GM19035 (cell line): ENCODE measurements at regions not wholly inside any gene's neighbourhood (a gene's known extent, or its start where the extent isn't known, plus 50 kb on each side); places are given as distances from the start of the nearest gene placed in this dataset.

ENCODE experiments used
- ATAC-seq: cut with Tn5 transposase; IDR thresholded peaks from one replicate; pipeline ENCODE4 v1.9.1; 2021; ENCODE audit not compliant: unreplicated experiment

GRCh38 chr22:48528221-48528915 lies 1299.3 kb downstream of the BRD1 start:
- ATAC-seq, result no peak

- ATAC-seq, result no peak
Observed at GRCh38 chr22:48523761-48524160, 1303.9 kb downstream of the BRD1 start.

GRCh38 chr22:48523091-48523490 lies 1304.6 kb downstream of the BRD1 start:
- no peak for ATAC-seq

DNA sequence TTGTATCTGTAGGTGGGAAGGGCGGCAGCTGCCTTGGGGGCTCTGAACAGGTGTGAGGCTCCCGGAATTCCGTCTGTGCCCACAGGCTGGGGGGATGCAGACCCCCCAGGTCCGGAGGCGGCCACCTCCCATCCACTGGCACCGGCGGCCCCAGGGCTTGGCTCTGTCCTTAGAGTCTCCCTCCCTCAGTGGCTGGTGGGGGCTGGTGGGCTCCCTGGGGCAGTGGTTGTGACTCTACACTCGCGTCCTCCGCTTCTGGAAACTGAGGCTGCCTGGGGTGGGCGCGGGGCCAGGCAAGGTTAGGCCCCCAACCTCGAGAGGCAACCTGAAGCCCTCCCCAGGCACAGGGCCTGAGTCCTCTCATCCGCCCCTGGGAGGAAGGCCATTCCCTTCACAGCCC lies 1305.4 kb downstream of the BRD1 start:
- no peak for ATAC-seq

GRCh38 chr22:48520884-48521588 lies 1306.6 kb downstream of the BRD1 start:
- no peak for ATAC-seq

DNA sequence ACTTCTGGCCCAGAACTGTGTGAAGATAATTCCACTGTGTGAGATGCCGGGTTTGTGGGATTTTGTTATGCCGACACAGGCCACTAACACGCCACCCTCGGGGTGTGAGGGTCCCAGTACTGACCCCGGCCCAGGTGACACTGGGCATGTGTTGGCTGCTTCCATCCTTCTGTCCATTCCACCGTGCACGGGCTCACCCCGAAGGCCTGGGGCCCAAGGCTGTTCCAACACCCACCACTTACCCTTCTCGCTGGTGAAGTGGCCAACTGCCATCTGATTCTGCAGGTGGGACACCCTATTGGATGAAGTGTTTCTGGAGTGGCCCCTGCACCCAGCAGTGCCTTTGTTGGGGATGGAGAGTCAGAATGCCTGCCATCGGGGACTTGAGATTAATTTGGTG lies 1307.5 kb downstream of the BRD1 start:
- no peak for ATAC-seq

- ATAC-seq, result no peak
Observed at GRCh38 chr22:48517039-48518030, 1310.3 kb downstream of the BRD1 start.

GRCh38 chr22:48516571-48516970 lies 1311.1 kb downstream of the BRD1 start:
- ATAC-seq, result no peak

GRCh38 chr22:48515571-48516200 lies 1312.0 kb downstream of the BRD1 start:
- no peak for ATAC-seq

DNA sequence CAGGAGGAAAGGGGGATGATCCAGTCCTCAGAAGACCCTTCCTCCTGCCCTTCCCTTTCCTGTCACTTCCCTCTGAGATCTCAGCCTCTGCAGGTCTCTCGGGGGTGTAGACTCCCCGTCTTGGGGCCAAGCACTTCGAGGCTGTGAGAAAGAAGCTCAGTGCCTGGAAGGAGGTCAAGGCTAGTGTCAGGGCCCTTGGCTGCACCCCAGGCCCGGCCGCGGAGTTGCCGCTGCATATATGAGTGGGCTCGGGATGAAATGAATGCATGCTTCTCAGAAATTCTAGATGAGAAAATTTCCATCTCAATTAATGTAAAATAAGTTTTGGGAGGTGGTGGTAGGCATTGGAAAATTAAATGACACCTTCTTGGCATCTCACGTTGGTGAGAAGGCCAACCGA lies 1313.7 kb downstream of the BRD1 start:
- no peak for ATAC-seq

DNA sequence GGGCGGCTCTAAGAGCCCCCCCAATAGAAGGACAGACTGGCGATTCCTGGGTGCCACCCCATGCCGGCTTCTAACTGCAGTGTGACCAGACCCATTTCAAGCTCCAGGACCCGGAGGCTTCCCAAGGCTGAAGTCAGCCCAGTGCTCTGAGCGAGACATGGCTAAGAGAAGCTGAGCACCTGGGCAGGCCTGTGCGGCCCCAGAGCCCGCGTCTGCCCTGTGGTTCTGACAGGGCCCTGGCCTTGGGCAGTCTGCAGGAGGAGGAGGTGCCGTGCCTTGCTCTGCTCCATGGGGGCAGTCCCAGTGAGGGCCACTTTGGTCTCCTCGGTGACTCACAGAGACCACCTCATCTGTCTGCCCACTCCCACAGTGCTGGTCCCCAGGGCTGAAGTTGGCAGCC lies 1314.2 kb downstream of the BRD1 start:
- ATAC-seq, result no peak

DNA sequence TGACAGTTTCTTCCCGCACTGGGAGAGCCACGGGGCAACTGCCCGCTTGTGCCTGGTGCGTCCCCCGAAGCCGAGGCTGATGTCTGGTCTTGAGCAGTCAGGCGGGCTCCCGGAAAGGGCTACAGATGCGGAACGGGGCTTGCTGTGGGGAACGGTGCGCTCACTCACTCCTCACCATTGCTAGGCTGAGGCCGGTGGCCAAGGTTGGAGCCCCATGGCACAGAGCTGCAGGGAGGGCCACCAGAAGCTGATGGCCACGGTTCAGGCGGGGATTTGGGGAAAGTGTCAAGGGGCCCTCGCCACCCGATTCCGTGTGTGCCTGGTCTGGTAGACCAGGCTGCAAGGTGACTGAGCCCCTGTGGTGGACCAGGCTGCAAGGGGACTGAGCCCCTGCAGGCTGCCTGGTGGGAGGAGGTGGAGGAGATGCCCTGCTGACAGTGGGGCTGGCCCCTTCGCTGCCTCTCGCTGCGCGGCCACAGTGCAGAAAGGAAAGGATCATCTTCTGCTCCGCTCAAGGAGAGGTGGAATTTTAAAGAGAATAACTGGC lies 1315.8 kb downstream of the BRD1 start:
- no peak for ATAC-seq

DNA sequence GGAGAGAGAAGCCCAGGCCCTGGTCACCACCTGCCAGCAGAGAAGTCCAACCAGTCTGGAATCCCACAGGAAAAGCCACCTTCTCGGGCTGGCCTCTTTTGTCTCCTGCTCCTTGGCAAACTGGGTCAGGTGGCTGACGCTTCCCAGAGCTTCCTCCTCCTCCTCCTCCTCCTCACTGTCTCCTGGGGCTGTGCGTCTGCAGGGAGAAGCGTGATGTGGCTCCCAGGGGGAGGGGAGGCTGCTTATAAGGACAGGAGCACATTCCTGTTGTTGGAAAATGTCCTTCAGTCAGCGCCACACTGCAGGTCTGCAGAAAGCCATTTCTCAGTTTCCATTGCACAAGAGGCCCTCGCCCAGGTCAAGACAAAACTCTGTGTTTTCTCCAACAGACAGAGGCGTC lies 1316.5 kb downstream of the BRD1 start:
- no peak for ATAC-seq

- no peak for ATAC-seq
Observed at GRCh38 chr22:48510599-48510998, 1317.1 kb downstream of the BRD1 start.

DNA sequence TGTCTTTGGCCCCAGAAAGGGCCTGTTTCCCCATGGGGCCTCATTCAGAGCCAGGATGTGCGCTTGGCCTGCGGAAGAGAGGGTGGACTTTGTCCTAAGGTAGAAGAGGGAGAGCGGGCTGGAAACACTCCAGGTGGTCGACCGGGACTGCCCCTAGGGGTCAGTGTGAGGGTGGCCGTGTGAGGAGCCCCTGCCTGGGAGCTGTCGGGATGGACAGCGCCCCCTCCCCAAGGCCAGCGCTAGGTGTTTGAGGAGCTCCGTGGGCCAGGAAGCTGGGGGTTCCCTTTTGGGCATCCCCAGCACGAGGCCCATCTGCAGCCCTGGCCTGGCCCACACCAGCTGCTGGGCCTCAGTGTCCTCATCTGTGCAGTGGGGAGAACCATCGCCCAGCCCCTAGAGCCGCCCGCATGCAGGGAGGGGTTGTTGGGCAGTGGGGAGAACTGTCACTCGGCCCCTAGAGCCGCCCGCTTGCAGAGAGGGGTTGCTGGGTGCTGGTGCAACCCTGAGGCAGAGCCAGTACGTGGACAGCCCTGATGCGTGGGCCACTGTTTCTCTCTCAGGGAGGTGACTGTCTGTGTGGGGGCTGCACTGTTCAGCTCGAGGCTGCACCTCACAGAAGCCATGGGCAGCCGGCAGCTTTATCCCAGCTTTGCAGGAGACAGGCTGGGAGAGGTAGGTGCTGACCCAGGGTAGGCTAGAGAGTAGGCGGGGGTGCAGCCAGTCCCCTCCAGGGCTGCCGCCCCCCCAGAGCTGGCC lies 1319.9 kb downstream of the BRD1 start:
- no peak for ATAC-seq

GRCh38 chr22:48507171-48507570 lies 1320.5 kb downstream of the BRD1 start:
- ATAC-seq, result no peak

DNA sequence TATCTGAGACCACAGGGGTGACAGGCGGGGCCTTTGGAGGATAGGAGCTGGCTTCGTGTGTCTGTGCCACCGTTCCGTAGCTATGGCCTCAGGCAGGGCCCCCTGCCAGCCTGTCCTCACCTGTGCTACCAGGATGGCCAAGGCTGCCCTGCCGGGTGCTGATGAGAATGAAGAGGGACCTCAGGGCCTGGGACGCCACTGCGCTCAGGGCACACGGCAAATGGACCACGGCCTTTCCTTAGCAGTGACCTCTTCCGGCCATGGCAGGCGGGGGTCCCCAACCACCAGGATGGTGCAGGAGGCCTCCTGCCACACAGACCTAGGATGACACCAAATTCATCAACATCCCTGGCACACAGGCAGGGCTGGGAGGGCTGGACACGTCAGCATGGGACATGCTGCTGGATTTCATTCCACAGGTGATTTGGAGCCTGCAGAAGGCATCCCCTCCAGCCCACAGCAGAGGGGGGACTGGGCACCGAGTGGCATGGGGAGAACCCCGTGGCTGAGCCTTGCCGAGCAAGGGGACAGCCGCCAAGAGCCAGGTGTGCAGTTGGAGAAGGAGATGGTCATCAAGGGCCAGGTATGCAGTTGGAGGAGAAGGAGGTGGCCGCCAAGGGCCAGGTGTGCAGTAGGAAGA lies 1321.0 kb downstream of the BRD1 start:
- ATAC-seq, result no peak

DNA sequence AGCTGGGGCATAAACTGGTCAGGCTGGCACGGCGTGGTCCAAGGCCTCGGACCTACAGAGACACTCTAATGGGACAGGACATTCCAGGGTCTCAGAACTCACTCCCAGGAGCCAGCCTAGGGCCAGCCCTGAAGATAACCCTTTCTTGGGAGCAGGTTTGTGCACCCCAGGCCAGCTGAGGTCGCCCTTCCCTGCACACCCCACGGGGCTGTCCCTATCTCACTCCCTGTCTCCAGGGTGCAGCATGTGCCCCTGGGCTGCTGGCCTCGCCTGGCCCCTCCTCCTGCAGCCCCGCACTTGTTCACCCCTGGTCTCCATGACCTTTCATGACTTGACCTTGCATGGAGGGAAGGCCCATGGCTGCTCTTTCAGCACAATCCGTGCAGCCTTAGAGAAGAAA lies 1321.8 kb downstream of the BRD1 start:
- no peak for ATAC-seq

GRCh38 chr22:48504519-48505140 lies 1323.0 kb downstream of the BRD1 start:
- no peak for ATAC-seq
